GM12892 (cell line): ENCODE measurements at regions not wholly inside any gene's neighbourhood (a gene's known extent, or its start where the extent isn't known, plus 50 kb on each side); places are given as distances from the start of the nearest gene placed in this dataset.

Experiments
- POLR2A ChIP-seq: IDR thresholded peaks from 2 replicates; pipeline ENCODE4 v1.6.1; 2011; ENCODE audit warnings: low read depth, low read length, control low read depth
- TAF1 ChIP-seq: IDR thresholded peaks from 2 replicates; pipeline ENCODE4 v1.6.1; 2011; ENCODE audit warnings: low read depth, mild to moderate bottlenecking, control low read depth, low read length, borderline replicate concordance

- no peak for TF ChIP-seq POLR2A
- no peak for TF ChIP-seq TAF1
Measured at GRCh38 chr12:58310809-58311622, 369.6 kb downstream of the ATP23 start.
